ENCODE measurements at regions not wholly inside any gene's neighbourhood (a gene's known extent, or its start where the extent isn't known, plus 50 kb on each side); places are given as distances from the start of the nearest gene placed in this dataset.

DNA sequence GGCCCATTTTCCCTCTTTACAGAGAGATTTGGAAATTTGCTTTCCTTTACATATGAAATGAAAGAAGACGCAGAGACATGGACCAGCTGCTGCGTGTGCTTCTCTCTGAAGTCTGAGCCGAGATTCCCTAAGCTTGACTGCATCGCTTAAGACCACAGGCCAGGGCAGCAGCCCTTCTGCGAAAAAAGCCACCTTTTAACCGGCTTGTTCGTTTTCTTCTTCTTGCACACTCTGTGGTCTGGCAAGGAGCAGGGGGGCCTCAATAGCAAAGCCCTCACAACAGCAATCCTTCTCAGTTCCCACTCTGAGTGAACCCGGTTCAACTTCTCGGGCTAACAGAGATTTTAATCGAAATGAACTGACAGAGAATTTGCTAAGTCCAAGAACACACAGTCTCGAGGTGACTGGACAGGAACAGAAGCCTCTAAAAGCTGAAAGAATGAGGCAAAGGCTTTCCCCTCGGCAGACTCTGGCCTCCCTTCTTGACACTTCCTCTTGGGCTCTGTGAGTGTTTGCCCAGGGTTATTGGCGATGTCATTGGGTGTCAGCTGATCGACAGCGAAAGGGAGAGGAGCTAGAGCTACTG lies 512.9 kb upstream of the KLF4 start:
- TF ChIP-seq CTCF (conservative IDR thresholded peaks at IDR 0.05 in 1 of 2, IDR thresholded peaks at IDR 0.05 in 1 of 2; ENCODE audit: extremely low read depth in 1 of 2, insufficient read depth in 1 of 2, low read depth in 1 of 2, low read length in 2 of 2) (no peak), EZH2 (IDR thresholded peaks at IDR 0.05; ENCODE audit: borderline replicate concordance, low read length) (no peak)
